ENCODE measurements at regions not wholly inside any gene's neighbourhood (a gene's known extent, or its start where the extent isn't known, plus 50 kb on each side); places are given as distances from the start of the nearest gene placed in this dataset.
"Not testable (repeated sequence)": the region's sequence is repeated elsewhere in the genome, so short reads cannot be mapped to it uniquely, and the experiment has no call there.

GRCh38 chr2:107747964-107748583, 78.6 kb upstream of the RGPD4 start:
- no peaks in the 10 kb centered on the region for H3K36me3 ChIP-seq (ENCODE audit: insufficient read depth, low read length)
- H3K4me2 ChIP-seq (ENCODE audit: low read length): no peak overlapping the region
- no peak overlapping the region for H3K4me3 ChIP-seq (ENCODE audit: low read length)
- H3K9me3 ChIP-seq (ENCODE audit: low read length): no peaks in the 10 kb centered on the region
- H3K27ac ChIP-seq (ENCODE audit: low read length): no peak overlapping the region
- H3K79me2 ChIP-seq (replicated peaks; ENCODE audit: insufficient read depth, low read length): no peaks in the 10 kb centered on the region
- H2AFZ ChIP-seq (ENCODE audit: low read depth, low read length): no peak overlapping the region
- H4K20me1 ChIP-seq (ENCODE audit: insufficient read depth): no peaks in the 10 kb centered on the region
- TF ChIP-seq TAF1 (IDR thresholded peaks at IDR 0.05; ENCODE audit: low read depth): no peak
- no peak for TF ChIP-seq EP300 (conservative IDR thresholded peaks at IDR 0.05; ENCODE audit: poor library complexity, severe bottlenecking)
- no peaks in the 10 kb centered on the region for H3F3A ChIP-seq (ENCODE audit: insufficient read depth, low read length, poor library complexity, severe bottlenecking)
- H3K9ac ChIP-seq (ENCODE audit: low read length): no peak overlapping the region
- H3K9me2 ChIP-seq (ENCODE audit: insufficient read depth, low read length): no peaks in the 10 kb centered on the region
- H3K27me3 ChIP-seq (ENCODE audit: insufficient read depth, low read depth, low read length): no peaks in the 10 kb centered on the region

DNA sequence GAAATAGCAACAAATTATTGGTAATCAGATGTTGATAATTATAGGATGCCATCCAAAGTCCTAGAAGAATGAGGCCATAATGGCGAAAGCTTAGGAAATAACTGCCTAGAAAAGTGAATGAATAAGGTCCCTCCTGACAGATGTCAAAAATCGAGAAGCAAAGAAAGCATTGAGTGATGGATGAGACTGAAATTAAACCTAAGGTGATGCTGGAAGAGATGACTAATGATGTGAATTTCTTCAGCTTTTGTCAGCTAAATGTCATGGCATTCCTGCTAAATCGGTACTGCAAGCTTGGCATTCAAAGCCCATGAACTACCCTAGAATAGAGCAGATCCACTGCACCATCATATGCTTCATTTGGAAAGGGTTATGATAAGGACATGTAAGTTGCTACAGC, 74.8 kb upstream of the RGPD4 start:
- Histone ChIP-seq H3F3A (ENCODE audit: insufficient read depth, low read length, poor library complexity, severe bottlenecking) (no peaks in the 10 kb centered on the region), H3K4me2 (ENCODE audit: low read length) (no peak overlapping the region), H3K79me2 (replicated peaks; ENCODE audit: insufficient read depth, low read length) (no peaks in the 10 kb centered on the region), H3K36me3 (ENCODE audit: insufficient read depth, low read length) (no peaks in the 10 kb centered on the region), H3K9ac (ENCODE audit: low read length) (no peak overlapping the region), H2AFZ (ENCODE audit: low read depth, low read length) (no peak overlapping the region), H3K9me3 (ENCODE audit: low read length) (no peaks in the 10 kb centered on the region), H3K9me2 (ENCODE audit: insufficient read depth, low read length) (no peaks in the 10 kb centered on the region), H3K27ac (ENCODE audit: low read length) (peak overlapping the region; percentile 73), H4K20me1 (ENCODE audit: insufficient read depth) (no peaks in the 10 kb centered on the region), H3K27me3 (ENCODE audit: insufficient read depth, low read depth, low read length) (no peaks in the 10 kb centered on the region), H3K4me3 (ENCODE audit: low read length) (no peak overlapping the region)
- no peak for TF ChIP-seq CTCF (IDR thresholded peaks at IDR 0.05; ENCODE audit: poor library complexity, severe bottlenecking)
- peak; percentile 82 for TF ChIP-seq POLR2AphosphoS5 (IDR thresholded peaks at IDR 0.05)
- peak; percentile 20 for TF ChIP-seq SMC3 (conservative IDR thresholded peaks at IDR 0.05; ENCODE audit: poor library complexity)
- TF ChIP-seq REST (IDR thresholded peaks at IDR 0.05; ENCODE audit: borderline replicate concordance): peak; percentile 70
- peak; percentile 24 for TF ChIP-seq RAD21 (conservative IDR thresholded peaks at IDR 0.05)
- no peak for TF ChIP-seq MXI1 (conservative IDR thresholded peaks at IDR 0.05; ENCODE audit: poor library complexity, severe bottlenecking)
- TF ChIP-seq EP300 (conservative IDR thresholded peaks at IDR 0.05; ENCODE audit: poor library complexity, severe bottlenecking): peak; percentile 97

DNA sequence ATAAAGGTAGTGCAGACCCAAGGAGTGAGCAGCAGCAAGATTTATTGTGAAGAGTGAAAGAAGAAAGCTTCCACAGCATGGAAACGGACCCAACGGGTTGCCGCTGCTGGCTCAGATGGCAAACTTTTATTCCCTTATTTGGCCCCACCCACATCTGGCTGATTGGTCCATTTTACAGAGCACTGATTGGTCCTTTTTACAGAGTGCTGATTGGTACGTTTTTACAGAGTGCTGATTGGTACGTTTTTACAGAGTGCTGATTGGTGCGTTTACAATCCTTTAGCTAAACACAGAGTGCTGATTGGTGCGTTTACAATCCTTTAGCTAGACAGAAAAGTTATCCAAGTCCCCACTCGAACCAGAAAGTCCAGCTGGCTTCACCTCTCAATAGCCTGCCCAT, 72.9 kb upstream of the RGPD4 start:
- not testable (repeated sequence) for H3F3A ChIP-seq (ENCODE audit: insufficient read depth, low read length, poor library complexity, severe bottlenecking); H3K9me2 ChIP-seq (ENCODE audit: insufficient read depth, low read length); H3K36me3 ChIP-seq (ENCODE audit: insufficient read depth, low read length); H3K4me2 ChIP-seq (ENCODE audit: low read length); H3K27me3 ChIP-seq (ENCODE audit: insufficient read depth, low read depth, low read length); H3K79me2 ChIP-seq (replicated peaks; ENCODE audit: insufficient read depth, low read length); H3K4me3 ChIP-seq (ENCODE audit: low read length); H2AFZ ChIP-seq (ENCODE audit: low read depth, low read length); H3K27ac ChIP-seq (ENCODE audit: low read length); H3K9me3 ChIP-seq (ENCODE audit: low read length); H4K20me1 ChIP-seq (ENCODE audit: insufficient read depth); H3K9ac ChIP-seq (ENCODE audit: low read length)
